Left renal cortex interstitium (tissue), 4 donors: ENCODE measurements at regions not wholly inside any gene's neighbourhood (a gene's known extent, or its start where the extent isn't known, plus 50 kb on each side); places are given as distances from the start of the nearest gene placed in this dataset.

Experiments used
- DNase-seq, 4 donors: peaks; one replicate each; pipeline ENCODE4 v3.0.0-alpha.2; 2013; ENCODE audit warnings: low read depth in 4 of 4, low spot score in 2 of 4, missing footprints in 1 of 4

DNA sequence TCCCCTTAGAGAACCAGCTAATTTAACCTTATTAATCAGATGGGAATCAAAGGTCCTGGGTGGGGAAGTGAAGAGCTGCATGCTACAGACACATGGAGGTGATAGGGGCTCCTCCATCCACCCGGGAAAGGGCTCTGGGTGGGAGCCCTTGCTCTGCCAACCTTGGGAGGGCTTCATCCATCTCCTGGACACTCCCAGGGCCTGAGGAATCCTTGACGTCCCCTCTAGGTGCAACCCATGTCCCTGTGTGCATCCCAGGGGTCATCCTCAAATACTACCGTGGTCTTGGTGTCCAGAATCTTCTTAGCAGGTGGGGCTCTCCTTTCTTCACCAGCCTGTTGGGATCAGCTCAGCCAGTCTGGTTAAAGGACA is 55.4 kb upstream of the IGFBP3 start:
- DNase-seq, result no peak

DNA sequence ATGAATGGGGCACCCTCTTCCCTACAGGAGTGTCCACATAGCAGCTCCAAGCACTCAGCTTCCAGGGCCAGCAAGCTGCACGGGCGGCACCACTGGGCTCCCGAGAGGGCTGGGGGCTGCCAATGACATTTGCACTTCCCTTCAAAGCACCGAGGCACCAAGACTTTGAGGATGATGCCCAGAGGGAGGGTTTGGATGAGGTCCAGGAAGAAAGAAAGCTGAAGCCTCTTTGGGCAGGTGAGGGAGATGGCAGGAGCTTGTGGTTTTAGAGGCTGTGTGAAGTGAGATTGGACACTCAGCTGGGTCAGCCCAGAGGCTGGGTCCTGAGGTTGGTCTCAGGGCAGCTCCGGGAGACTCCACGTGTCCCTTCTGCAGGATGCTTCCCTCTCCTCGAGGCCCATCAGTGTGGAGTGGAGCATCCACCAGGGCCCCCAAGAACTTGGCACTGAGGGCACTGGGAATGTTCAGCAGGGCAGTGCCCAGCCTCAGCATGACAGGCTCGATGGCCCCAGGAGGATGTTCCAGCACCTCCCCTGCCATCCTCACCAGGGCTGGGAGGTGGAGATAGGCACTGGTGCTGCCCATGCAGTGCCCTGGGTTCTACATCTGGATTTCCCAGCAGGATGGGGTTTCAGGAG is 54.9 kb upstream of the IGFBP3 start:
- no peak for DNase-seq

DNA sequence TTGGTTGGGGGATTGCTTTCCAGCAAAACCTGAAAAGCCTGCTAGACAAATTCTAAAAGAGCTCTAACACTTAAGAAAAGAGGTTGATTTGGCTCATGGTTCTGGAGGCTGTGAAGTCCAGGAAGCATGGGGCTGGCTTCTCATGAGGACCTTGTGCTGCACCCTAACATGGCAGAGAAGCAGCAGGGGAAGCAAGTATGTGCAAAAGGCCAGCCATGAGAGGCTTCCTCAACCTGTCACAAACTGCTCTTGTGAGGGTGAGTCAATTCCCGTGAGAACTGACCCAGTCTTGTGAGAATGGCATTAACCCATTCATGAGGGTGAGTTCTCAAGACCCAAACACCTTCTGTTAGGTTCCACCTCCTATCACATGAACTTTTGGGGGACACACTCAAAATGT is 54.3 kb upstream of the IGFBP3 start:
- DNase-seq, result no peak

DNA sequence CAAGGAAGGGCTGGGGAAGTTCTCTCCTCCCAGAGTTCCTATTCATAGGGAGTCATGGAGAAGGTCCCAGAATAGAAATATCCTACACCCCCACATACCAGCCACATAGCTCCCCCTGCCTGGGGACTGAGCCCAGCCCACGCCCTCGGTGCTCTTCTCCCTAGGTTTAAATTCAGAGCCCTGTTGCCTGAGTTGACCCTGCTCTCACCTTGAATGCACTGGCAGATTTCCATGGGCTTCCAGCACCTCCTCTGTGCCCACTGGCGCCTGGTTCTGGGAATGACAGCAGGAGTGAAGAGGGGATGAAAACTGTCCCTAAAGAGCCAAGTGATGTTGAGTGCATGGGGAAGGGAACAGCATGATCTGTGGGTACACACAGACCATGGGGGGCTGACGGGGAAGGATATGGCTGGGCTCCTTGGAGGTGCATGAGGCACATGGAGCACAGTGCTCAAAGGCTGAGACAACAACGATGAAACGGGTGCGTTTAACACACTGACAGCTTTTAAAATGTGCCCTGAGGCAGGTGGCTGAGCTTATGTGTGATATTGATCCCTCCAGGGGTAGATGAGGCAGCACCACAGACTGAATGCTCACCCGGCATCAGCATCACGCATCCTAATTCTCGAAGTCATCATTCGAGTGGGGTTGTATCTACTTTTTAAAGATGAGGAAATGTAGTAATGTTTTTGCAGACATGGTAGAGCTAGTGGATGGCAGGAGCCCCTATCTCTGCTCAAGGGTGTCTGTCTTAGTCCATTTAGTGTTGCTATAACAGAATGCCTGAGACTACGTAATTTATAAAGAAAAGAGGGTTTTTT is 53.7 kb upstream of the IGFBP3 start:
- DNase-seq, result no peak

DNA sequence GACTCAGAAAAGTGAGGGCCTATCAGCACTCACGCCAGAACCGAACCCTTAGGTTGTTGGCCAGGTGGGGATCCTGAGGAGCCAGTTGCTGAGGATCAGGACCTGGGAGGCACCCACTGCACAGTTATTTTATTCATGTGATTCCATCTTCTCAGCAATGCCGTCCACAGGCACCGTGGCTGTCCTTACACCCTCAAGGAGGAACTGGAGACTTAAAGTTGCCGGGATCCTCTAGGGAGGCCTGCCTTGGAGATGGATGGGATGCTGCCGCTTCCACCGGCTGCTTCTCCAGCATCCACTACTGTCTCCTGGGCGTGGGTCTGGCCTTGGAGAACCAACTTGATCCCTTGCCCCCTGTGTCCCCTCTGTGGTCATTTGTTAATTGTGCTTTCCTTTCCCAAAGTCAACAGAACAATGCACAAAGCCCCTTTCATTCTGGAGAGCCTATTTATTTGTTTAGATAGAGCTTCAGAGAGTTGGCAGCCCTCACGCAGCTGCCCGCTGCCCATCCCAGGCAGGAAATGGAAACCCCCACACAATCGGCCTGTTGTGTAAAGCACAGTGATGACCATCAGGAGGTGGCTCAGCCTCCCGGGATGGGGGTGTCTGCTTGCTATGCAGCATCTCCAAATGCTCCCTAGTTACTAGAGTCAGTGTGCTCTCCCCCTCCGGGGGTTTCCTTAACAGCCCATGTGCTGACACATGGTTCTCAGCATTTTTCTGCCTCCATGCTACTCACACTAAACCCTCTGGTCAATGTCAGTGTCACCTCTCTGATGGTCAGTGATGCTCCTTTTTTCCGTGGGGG is 52.9 kb upstream of the IGFBP3 start:
- no peak for DNase-seq

DNA sequence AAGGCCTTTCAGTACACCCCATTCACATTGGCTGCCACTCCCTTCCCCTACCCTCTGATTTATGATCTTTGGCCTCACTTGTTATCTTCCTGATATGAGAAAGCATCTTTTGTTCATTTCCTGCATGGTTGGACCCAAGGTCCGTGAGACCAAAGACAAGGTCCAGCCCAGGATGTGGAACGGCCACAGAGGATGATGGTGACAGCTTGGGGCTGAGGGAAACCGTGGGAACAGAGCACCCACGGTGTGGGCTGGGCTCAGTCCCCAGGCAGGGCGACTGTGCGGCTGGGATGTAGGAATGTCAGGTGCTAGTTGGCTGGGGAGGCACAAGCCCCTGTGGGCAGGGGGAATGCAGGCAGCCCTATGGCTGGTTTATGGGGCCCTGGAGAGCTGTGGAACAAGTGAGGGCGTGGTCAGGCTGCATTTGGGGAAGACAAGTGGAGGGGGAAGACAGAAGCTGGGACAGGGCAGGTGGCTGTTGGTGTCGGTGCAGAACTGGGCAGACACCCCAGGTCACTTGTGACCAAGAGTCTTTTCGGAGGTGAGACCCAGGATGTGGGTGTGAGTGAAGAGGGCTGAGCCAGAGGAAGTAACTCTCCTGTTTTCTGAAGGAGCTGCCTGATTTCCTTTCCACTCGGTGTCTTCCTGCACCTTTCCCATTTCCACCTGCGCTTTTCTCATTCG is 51.7 kb upstream of the IGFBP3 start:
- no peak for DNase-seq

DNA sequence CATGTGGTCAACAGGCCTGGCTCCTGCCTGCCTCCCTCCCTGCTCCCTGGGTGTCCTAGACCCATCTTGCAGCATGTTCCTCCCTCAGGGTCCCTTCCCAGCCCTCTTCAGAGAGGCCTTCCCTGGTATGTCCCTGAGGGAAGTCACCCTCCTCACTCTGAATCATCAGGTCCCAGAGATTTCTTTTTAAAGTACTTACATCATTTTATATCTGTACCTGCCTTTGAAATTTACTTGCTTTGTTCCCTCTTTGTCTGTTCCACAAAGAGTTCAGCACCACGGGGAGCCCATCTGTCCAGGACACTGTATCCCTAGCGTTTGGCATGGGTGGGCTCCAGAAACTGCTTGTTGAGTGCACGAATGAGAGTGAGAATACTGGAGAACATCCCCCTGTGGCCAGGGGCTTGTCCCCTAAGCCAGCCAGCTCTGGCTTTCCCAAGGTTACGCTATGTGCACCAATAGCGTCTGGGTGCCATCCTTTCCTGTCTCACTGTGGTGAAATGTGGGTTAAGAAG is 50.6 kb upstream of the IGFBP3 start:
- no peak for DNase-seq

DNA sequence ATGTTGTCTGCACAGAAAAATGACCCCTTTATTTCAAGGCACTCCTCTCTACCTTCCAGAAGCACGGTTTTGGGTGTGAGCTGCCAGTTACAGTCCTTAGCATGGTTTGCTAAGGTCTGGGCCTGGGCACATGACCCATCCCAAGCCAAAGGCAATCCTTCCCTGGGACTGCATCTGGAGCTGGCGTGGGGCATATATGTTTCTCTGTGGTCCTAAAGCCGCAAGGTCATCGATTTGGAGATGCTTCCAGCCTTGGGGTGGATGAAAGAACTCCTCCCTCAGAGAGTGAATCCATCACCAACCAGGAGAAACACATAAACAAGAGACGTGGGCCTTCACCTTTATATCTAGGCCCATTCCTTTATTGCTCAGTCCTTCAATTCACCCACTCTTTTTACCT is 50.1 kb upstream of the IGFBP3 start:
- DNase-seq, result no peak
